ENCODE measurements at regions not wholly inside any gene's neighbourhood (a gene's known extent, or its start where the extent isn't known, plus 50 kb on each side); places are given as distances from the start of the nearest gene placed in this dataset.

DNA sequence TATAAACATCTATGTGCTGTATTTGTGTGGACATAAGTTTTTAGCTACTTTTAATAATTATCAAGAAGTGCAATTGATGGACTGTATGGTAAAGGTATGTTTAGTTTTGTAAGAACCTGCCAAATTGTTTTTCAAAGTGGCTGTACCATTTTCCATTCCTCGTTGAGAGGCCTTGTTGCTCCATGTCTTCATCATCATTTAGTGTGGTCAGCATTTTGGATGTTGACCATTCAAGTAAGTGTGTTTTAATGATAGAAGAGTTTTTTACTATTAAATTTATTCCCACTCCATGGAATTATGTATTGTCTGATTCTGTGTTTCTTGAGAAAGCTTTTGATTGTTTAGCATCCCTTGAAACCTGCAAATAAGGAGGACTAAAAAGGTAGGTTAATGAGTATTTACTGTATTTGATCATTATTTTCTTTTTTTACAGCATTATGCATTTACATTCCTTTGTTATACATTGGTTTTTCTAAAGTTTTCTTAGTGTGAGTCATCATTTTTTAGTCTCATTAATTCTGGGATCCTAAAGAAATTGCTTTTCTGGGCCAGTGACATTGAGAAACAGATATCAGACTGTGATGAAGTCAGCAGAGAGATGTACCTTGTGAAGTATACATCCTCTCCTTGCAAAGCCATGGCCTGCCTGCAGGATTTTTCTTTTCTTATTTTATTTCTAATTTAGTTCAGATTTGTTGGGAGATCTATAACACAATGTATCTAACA lies 312.8 kb upstream of the PTCHD4 start:
- TF ChIP-seq, protein P1, sequence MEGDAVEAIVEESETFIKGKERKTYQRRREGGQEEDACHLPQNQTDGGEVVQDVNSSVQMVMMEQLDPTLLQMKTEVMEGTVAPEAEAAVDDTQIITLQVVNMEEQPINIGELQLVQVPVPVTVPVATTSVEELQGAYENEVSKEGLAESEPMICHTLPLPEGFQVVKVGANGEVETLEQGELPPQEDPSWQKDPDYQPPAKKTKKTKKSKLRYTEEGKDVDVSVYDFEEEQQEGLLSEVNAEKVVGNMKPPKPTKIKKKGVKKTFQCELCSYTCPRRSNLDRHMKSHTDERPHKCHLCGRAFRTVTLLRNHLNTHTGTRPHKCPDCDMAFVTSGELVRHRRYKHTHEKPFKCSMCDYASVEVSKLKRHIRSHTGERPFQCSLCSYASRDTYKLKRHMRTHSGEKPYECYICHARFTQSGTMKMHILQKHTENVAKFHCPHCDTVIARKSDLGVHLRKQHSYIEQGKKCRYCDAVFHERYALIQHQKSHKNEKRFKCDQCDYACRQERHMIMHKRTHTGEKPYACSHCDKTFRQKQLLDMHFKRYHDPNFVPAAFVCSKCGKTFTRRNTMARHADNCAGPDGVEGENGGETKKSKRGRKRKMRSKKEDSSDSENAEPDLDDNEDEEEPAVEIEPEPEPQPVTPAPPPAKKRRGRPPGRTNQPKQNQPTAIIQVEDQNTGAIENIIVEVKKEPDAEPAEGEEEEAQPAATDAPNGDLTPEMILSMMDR (conservative IDR thresholded peaks at IDR 0.05; ENCODE audit: low read depth, low read length): no peak
- no peak for TF ChIP-seq EZH2 (IDR thresholded peaks at IDR 0.05; ENCODE audit: low read length, unreplicated experiment)

Measured in PC-3 (cell line).